ENCODE measurements at regions not wholly inside any gene's neighbourhood (a gene's known extent, or its start where the extent isn't known, plus 50 kb on each side); places are given as distances from the start of the nearest gene placed in this dataset.

- no peak for DNase-seq
These were observed 102.9 kb downstream of the PFKFB3 start for GRCh38 chr10:6305401-6306321.

GRCh38 chr10:6306917-6307316 lies 104.2 kb downstream of the PFKFB3 start:
- no peak for DNase-seq

- DNase-seq, result no peak
These were observed 107.1 kb downstream of the PFKFB3 start for GRCh38 chr10:6309816-6310215.

- no peak for DNase-seq
These were observed 108.2 kb downstream of the PFKFB3 start for GRCh38 chr10:6310977-6311376.

GRCh38 chr10:6311700-6312330 lies 109.1 kb downstream of the PFKFB3 start:
- DNase-seq, result no peak

- DNase-seq, result no peak
These were observed 109.9 kb downstream of the PFKFB3 start for GRCh38 chr10:6312636-6313035.

- no peak for DNase-seq
These were observed 110.6 kb downstream of the PFKFB3 start for GRCh38 chr10:6313111-6313895.

- DNase-seq, result no peak
These were observed 112.0 kb downstream of the PFKFB3 start for GRCh38 chr10:6314620-6315205.

- DNase-seq, result no peak
These were observed 116.4 kb downstream of the PFKFB3 start for GRCh38 chr10:6319119-6319518.

- DNase-seq, result no peak
These were observed 117.7 kb downstream of the PFKFB3 start for GRCh38 chr10:6320320-6321010.

GRCh38 chr10:6321880-6322279 lies 119.1 kb downstream of the PFKFB3 start:
- DNase-seq, result no peak

GRCh38 chr10:6322805-6323204 lies 120.1 kb downstream of the PFKFB3 start:
- no peak for DNase-seq

- no peak for DNase-seq
These were observed 125.4 kb downstream of the PFKFB3 start for GRCh38 chr10:6327961-6328698.

GRCh38 chr10:6328699-6329423 lies 126.1 kb downstream of the PFKFB3 start:
- DNase-seq, result no peak

- DNase-seq, result no peak
These were observed 130.4 kb downstream of the PFKFB3 start for GRCh38 chr10:6333086-6333485.

GRCh38 chr10:6333973-6334372 lies 131.2 kb downstream of the PFKFB3 start:
- DNase-seq, result no peak

GRCh38 chr10:6336016-6336415 lies 133.3 kb downstream of the PFKFB3 start:
- DNase-seq, result no peak

- no peak for DNase-seq
These were observed 134.7 kb downstream of the PFKFB3 start for GRCh38 chr10:6337382-6337781.

- no peak for DNase-seq
These were observed 135.6 kb downstream of the PFKFB3 start for GRCh38 chr10:6338361-6338760.

GRCh38 chr10:6339891-6340290 lies 137.2 kb downstream of the PFKFB3 start:
- DNase-seq, result no peak

GRCh38 chr10:6342096-6342685 lies 139.5 kb downstream of the PFKFB3 start:
- no peak for DNase-seq

Data from CD4-positive, alpha-beta T cell treated with Interleukin-6 for 4 hours (primary cell).